ENCODE measurements at regions not wholly inside any gene's neighbourhood (a gene's known extent, or its start where the extent isn't known, plus 50 kb on each side); places are given as distances from the start of the nearest gene placed in this dataset.

- BruUV-seq (replicated peaks) = no TSS peak
- ChIA-PET CTCF (no interaction called here), POLR2A (no interaction called here)
- TF ChIP-seq, protein P1, sequence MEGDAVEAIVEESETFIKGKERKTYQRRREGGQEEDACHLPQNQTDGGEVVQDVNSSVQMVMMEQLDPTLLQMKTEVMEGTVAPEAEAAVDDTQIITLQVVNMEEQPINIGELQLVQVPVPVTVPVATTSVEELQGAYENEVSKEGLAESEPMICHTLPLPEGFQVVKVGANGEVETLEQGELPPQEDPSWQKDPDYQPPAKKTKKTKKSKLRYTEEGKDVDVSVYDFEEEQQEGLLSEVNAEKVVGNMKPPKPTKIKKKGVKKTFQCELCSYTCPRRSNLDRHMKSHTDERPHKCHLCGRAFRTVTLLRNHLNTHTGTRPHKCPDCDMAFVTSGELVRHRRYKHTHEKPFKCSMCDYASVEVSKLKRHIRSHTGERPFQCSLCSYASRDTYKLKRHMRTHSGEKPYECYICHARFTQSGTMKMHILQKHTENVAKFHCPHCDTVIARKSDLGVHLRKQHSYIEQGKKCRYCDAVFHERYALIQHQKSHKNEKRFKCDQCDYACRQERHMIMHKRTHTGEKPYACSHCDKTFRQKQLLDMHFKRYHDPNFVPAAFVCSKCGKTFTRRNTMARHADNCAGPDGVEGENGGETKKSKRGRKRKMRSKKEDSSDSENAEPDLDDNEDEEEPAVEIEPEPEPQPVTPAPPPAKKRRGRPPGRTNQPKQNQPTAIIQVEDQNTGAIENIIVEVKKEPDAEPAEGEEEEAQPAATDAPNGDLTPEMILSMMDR (IDR thresholded peaks at IDR 0.05; ENCODE audit: insufficient read depth in 1 of 2, low read depth in 1 of 2, low read length in 1 of 2, severe bottlenecking in 1 of 2, unreplicated experiment in 1 of 2) = no peak
- H3K36me3 ChIP-seq (ENCODE audit: control insufficient read depth, insufficient read depth, low read length) = no peaks in the 10 kb centered on the region
- Mint-ChIP-seq H3K27me3 (ENCODE audit: insufficient read depth, unreplicated experiment) (peaks cover 7% of the 10 kb centered on the region), H3K4me1 (ENCODE audit: low read depth, unreplicated experiment) (no peaks in the 10 kb centered on the region), H3K27ac (ENCODE audit: unreplicated experiment) (no peak overlapping the region), H3K4me3 (ENCODE audit: unreplicated experiment) (no peak overlapping the region), H3K9me3 (ENCODE audit: unreplicated experiment) (no peaks in the 10 kb centered on the region), H3K36me3 (ENCODE audit: insufficient read depth, unreplicated experiment) (no peaks in the 10 kb centered on the region)
- no peak for DNase-seq
- H3K9me3 ChIP-seq = no peaks in the 10 kb centered on the region
- no peaks in the 10 kb centered on the region for H3K27me3 ChIP-seq (replicated peaks; ENCODE audit: control insufficient read depth, insufficient read depth, low read length)
- intact Hi-C loops (cut with micrococcal nuclease; ENCODE audit: unreplicated experiment) = no loop called here
- H3K4me3 ChIP-seq (ENCODE audit: low read depth, low read length) = no peak overlapping the region
- no peaks in the 10 kb centered on the region for H3K4me1 ChIP-seq
Measured at GRCh38 chr16:49055824-49056545, 225.7 kb downstream of the CBLN1 start.

DNA sequence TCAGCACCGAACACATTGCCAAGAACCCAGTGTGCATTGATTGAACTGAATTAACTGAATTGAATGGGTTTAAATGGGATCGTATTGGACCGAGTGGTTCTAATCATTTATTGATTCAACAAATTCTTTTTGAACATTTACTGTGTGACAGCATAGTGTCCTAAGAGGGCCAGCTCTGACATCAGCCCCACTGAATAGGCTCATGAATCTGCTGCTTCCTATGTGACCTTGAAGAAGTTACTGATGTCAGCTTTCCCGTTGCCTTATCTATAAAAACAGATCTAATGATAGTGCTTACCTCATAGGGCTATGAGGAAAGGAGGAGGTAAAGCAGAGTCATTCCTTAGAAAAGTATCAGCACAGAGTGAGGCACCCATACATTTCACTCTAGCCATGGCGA lies 226.3 kb downstream of the CBLN1 start:
- Histone ChIP-seq H3K27me3 (replicated peaks; ENCODE audit: control insufficient read depth, insufficient read depth, low read length) (no peaks in the 10 kb centered on the region), H3K36me3 (ENCODE audit: control insufficient read depth, insufficient read depth, low read length) (no peaks in the 10 kb centered on the region), H3K4me1 (no peaks in the 10 kb centered on the region), H3K9me3 (no peaks in the 10 kb centered on the region), H3K4me3 (ENCODE audit: low read depth, low read length) (no peak overlapping the region)
- peaks cover 7% of the 10 kb centered on the region for H3K27me3 Mint-ChIP-seq (ENCODE audit: insufficient read depth, unreplicated experiment)
- H3K4me3 Mint-ChIP-seq (ENCODE audit: unreplicated experiment) = no peak overlapping the region
- H3K9me3 Mint-ChIP-seq (ENCODE audit: unreplicated experiment) = no peaks in the 10 kb centered on the region
- BruUV-seq (replicated peaks) = no TSS peak
- no peak for DNase-seq
- no peak overlapping the region for H3K27ac Mint-ChIP-seq (ENCODE audit: unreplicated experiment)
- ChIA-PET CTCF (no interaction called here), POLR2A (no interaction called here)
- no peaks in the 10 kb centered on the region for H3K36me3 Mint-ChIP-seq (ENCODE audit: insufficient read depth, unreplicated experiment)
- intact Hi-C loops (cut with micrococcal nuclease; ENCODE audit: unreplicated experiment) = no loop called here
- H3K4me1 Mint-ChIP-seq (ENCODE audit: low read depth, unreplicated experiment) = no peaks in the 10 kb centered on the region
- TF ChIP-seq, protein P1 (IDR thresholded peaks at IDR 0.05; ENCODE audit: insufficient read depth in 1 of 2, low read depth in 1 of 2, low read length in 1 of 2, severe bottlenecking in 1 of 2, unreplicated experiment in 1 of 2) = no peak

GRCh38 chr16:49054606-49055005 lies 227.0 kb downstream of the CBLN1 start:
- Histone ChIP-seq H3K36me3 (ENCODE audit: control insufficient read depth, insufficient read depth, low read length) (no peaks in the 10 kb centered on the region), H3K4me3 (ENCODE audit: low read depth, low read length) (no peak overlapping the region), H3K27me3 (replicated peaks; ENCODE audit: control insufficient read depth, insufficient read depth, low read length) (no peaks in the 10 kb centered on the region), H3K4me1 (no peaks in the 10 kb centered on the region), H3K9me3 (no peaks in the 10 kb centered on the region)
- no peaks in the 10 kb centered on the region for H3K4me1 Mint-ChIP-seq (ENCODE audit: low read depth, unreplicated experiment)
- H3K36me3 Mint-ChIP-seq (ENCODE audit: insufficient read depth, unreplicated experiment) = no peaks in the 10 kb centered on the region
- POLR2A ChIA-PET = no interaction called here
- H3K4me3 Mint-ChIP-seq (ENCODE audit: unreplicated experiment) = no peak overlapping the region
- DNase-seq = no peak
- H3K9me3 Mint-ChIP-seq (ENCODE audit: unreplicated experiment) = no peaks in the 10 kb centered on the region
- H3K27me3 Mint-ChIP-seq (ENCODE audit: insufficient read depth, unreplicated experiment) = peaks cover 7% of the 10 kb centered on the region
- no peak overlapping the region for H3K27ac Mint-ChIP-seq (ENCODE audit: unreplicated experiment)
- intact Hi-C loops (cut with micrococcal nuclease; ENCODE audit: unreplicated experiment) = no loop called here
- CTCF ChIA-PET = no interaction called here
- no TSS peak for BruUV-seq (replicated peaks)
- TF ChIP-seq, protein P1 (IDR thresholded peaks at IDR 0.05; ENCODE audit: insufficient read depth in 1 of 2, low read depth in 1 of 2, low read length in 1 of 2, severe bottlenecking in 1 of 2, unreplicated experiment in 1 of 2) = no peak

Data from Caco-2 (cell line).